ENCODE measurements at regions not wholly inside any gene's neighbourhood (a gene's known extent, or its start where the extent isn't known, plus 50 kb on each side); places are given as distances from the start of the nearest gene placed in this dataset.

GRCh38 chr18:41602034-41602433 is 353.0 kb upstream of the PIK3C3 start:
- intact Hi-C loops (cut with micrococcal nuclease; ENCODE audit: unreplicated experiment) = no loop called here
- ChIA-PET POLR2A (no interaction called here), CTCF (ENCODE audit: unreplicated experiment) (no interaction called here)
- no TSS peak for BruUV-seq (replicated peaks)
- TF ChIP-seq, protein P1, sequence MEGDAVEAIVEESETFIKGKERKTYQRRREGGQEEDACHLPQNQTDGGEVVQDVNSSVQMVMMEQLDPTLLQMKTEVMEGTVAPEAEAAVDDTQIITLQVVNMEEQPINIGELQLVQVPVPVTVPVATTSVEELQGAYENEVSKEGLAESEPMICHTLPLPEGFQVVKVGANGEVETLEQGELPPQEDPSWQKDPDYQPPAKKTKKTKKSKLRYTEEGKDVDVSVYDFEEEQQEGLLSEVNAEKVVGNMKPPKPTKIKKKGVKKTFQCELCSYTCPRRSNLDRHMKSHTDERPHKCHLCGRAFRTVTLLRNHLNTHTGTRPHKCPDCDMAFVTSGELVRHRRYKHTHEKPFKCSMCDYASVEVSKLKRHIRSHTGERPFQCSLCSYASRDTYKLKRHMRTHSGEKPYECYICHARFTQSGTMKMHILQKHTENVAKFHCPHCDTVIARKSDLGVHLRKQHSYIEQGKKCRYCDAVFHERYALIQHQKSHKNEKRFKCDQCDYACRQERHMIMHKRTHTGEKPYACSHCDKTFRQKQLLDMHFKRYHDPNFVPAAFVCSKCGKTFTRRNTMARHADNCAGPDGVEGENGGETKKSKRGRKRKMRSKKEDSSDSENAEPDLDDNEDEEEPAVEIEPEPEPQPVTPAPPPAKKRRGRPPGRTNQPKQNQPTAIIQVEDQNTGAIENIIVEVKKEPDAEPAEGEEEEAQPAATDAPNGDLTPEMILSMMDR (conservative IDR thresholded peaks at IDR 0.05; ENCODE audit: low read length) = no peak
- TF ChIP-seq EZH2phosphoT487 (IDR thresholded peaks at IDR 0.05; ENCODE audit: borderline replicate concordance, low read depth, low read length) = no peak
- Histone ChIP-seq H3K4me3 (ENCODE audit: low read depth, low read length, poor library complexity, severe bottlenecking) (no peak overlapping the region), H3K79me2 (ENCODE audit: insufficient read depth, low read depth, low read length) (no peaks in the 10 kb centered on the region), H4K20me1 (ENCODE audit: insufficient read depth, low read length) (no peaks in the 10 kb centered on the region), H3K27ac (ENCODE audit: low read depth, low read length, poor library complexity, severe bottlenecking) (no peak overlapping the region), H3K36me3 (ENCODE audit: insufficient read depth, low read length) (no peaks in the 10 kb centered on the region), H3K9me2 (ENCODE audit: insufficient read depth, low read length) (no peaks in the 10 kb centered on the region), H3K4me2 (ENCODE audit: low read length) (no peak overlapping the region), H3K9me3 (ENCODE audit: low read length) (no peaks in the 10 kb centered on the region), H2AFZ (ENCODE audit: low read length) (no peak overlapping the region), H3K4me1 (ENCODE audit: insufficient read depth, low read length, poor library complexity, severe bottlenecking) (no peaks in the 10 kb centered on the region)
- no peak for DNase-seq (ENCODE audit: low spot score)

GRCh38 chr18:41600693-41601391 is 354.2 kb upstream of the PIK3C3 start:
- Histone ChIP-seq H3K9me2 (ENCODE audit: insufficient read depth, low read length) (no peaks in the 10 kb centered on the region), H3K79me2 (ENCODE audit: insufficient read depth, low read depth, low read length) (no peaks in the 10 kb centered on the region), H3K4me2 (ENCODE audit: low read length) (no peak overlapping the region), H2AFZ (ENCODE audit: low read length) (no peak overlapping the region), H3K9me3 (ENCODE audit: low read length) (no peaks in the 10 kb centered on the region), H4K20me1 (ENCODE audit: insufficient read depth, low read length) (no peaks in the 10 kb centered on the region), H3K4me3 (ENCODE audit: low read depth, low read length, poor library complexity, severe bottlenecking) (no peak overlapping the region), H3K36me3 (ENCODE audit: insufficient read depth, low read length) (no peaks in the 10 kb centered on the region), H3K27ac (ENCODE audit: low read depth, low read length, poor library complexity, severe bottlenecking) (no peak overlapping the region), H3K4me1 (ENCODE audit: insufficient read depth, low read length, poor library complexity, severe bottlenecking) (no peaks in the 10 kb centered on the region)
- no TSS peak for BruUV-seq (replicated peaks)
- TF ChIP-seq, protein P1 (conservative IDR thresholded peaks at IDR 0.05; ENCODE audit: low read length) = no peak
- TF ChIP-seq EZH2phosphoT487 (IDR thresholded peaks at IDR 0.05; ENCODE audit: borderline replicate concordance, low read depth, low read length) = no peak
- DNase-seq (ENCODE audit: low spot score) = no peak
- intact Hi-C loops (cut with micrococcal nuclease; ENCODE audit: unreplicated experiment) = no loop called here
- POLR2A ChIA-PET = no interaction called here
- CTCF ChIA-PET (ENCODE audit: unreplicated experiment) = no interaction called here

DNA sequence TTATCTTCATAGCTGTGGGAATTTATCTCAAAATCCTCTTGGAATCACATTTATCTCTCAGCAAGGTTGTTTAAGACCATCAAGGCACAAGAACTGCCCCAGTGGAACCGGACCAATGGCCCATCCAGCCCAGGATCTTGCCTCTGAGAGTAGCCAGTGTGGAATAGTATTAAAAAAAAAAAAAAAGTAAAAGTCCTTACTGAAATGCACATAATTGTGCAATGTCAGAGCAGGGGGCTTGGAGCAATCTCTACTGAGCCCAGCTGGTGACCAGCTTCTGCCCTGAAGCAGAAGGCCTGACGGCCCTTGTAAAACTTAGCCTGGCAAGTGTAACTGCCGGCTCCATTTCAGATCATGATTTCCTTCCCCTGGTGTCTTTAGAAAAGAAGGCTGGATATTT is 355.6 kb upstream of the PIK3C3 start:
- CTCF ChIA-PET (ENCODE audit: unreplicated experiment) = no interaction called here
- Histone ChIP-seq H3K4me3 (ENCODE audit: low read depth, low read length, poor library complexity, severe bottlenecking) (no peak overlapping the region), H3K9me3 (ENCODE audit: low read length) (no peaks in the 10 kb centered on the region), H3K4me1 (ENCODE audit: insufficient read depth, low read length, poor library complexity, severe bottlenecking) (no peaks in the 10 kb centered on the region), H3K9me2 (ENCODE audit: insufficient read depth, low read length) (no peaks in the 10 kb centered on the region), H3K4me2 (ENCODE audit: low read length) (no peak overlapping the region), H4K20me1 (ENCODE audit: insufficient read depth, low read length) (no peaks in the 10 kb centered on the region), H3K79me2 (ENCODE audit: insufficient read depth, low read depth, low read length) (no peaks in the 10 kb centered on the region), H2AFZ (ENCODE audit: low read length) (no peak overlapping the region), H3K36me3 (ENCODE audit: insufficient read depth, low read length) (no peaks in the 10 kb centered on the region), H3K27ac (ENCODE audit: low read depth, low read length, poor library complexity, severe bottlenecking) (no peak overlapping the region)
- POLR2A ChIA-PET = no interaction called here
- no TSS peak for BruUV-seq (replicated peaks)
- TF ChIP-seq, protein P1 (conservative IDR thresholded peaks at IDR 0.05; ENCODE audit: low read length) = no peak
- TF ChIP-seq EZH2phosphoT487 (IDR thresholded peaks at IDR 0.05; ENCODE audit: borderline replicate concordance, low read depth, low read length) = no peak
- DNase-seq (ENCODE audit: low spot score) = no peak
- intact Hi-C loops (cut with micrococcal nuclease; ENCODE audit: unreplicated experiment) = no loop called here
